ENCODE measurements at regions not wholly inside any gene's neighbourhood (a gene's known extent, or its start where the extent isn't known, plus 50 kb on each side); places are given as distances from the start of the nearest gene placed in this dataset.
A peak's percentile ranks its signal among the peaks of the same experiment; 100 is the strongest.

DNA sequence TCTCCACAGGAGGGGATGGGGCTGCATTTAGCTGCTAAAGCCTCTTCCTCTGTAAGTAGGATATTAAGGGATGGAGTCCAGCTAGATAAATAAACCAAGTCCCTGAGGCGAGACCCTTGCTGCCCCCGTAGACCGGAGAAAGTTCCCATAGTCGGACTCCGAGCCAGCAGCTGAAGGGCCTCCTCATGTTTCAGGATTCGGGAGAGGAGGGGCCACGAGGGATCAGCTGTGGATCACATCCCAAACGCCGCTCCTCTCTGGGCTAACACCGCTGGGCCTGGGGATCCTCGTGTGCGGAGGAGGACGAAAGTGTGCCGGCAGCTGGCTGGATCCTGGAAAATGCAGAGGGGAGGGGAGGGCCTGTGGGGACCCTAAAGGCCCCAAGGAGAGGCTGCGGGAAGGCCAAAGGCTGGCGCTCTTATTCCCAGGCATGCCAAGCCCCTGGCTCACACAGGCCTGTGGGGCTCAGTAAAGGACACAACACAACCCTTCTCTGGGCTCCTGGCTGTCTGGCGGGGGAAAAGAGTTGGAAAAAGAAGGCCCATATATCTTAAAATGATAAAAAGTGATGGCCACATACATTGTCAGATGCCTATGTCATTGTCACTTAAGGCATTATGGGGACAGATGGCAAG is 82.5 kb upstream of the TMEM72 start:
- DNase-seq = no peak

GRCh38 chr10:44829426-44829825 is 81.7 kb upstream of the TMEM72 start:
- no peak for DNase-seq

DNA sequence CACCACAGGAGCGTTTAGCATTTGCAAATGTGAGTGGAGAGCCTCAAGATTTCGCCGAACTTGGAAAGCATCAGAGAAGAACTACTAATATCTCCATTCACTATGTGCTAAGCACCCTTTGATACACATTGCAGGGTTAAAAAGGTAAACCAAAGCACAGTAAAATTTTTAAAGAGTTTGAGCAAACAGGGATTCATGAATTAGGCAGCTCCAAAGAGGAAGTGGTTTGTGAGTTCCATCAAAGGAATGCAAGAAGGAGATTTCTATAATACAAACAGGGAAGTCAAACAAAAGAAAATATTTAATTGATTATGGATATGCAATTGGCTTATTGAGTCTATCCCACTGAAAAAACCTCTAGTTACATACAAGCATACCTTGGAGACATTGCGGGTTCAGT is 81.1 kb upstream of the TMEM72 start:
- DNase-seq = no peak

- no peak for DNase-seq
Measured at GRCh38 chr10:44831581-44831980, 79.6 kb upstream of the TMEM72 start.

GRCh38 chr10:44832595-44833390 is 78.3 kb upstream of the TMEM72 start:
- no peak for DNase-seq

DNA sequence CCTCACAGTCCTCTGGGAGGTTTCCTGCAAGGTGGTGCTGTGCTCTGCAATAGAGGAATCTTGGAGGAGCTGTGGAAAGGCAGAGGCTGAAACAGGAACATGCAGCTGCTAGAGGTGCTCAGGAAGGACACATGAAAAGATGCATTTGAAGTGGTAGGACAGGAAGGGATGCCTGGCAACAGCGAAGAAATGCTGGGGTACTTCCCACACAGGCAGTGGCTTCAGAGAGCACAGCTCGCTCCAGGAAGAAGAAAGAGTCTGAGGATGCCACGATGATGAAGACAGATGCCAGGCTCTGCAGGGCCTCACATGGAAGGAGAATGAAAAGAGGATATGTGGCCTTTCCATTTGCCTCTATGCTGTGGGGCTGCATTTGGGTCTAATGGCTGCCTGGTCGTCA is 77.0 kb upstream of the TMEM72 start:
- no peak for DNase-seq

- DNase-seq = no peak
Measured at GRCh38 chr10:44835300-44835699, 75.8 kb upstream of the TMEM72 start.

GRCh38 chr10:44843484-44843883 is 67.7 kb upstream of the TMEM72 start:
- DNase-seq = no peak

DNA sequence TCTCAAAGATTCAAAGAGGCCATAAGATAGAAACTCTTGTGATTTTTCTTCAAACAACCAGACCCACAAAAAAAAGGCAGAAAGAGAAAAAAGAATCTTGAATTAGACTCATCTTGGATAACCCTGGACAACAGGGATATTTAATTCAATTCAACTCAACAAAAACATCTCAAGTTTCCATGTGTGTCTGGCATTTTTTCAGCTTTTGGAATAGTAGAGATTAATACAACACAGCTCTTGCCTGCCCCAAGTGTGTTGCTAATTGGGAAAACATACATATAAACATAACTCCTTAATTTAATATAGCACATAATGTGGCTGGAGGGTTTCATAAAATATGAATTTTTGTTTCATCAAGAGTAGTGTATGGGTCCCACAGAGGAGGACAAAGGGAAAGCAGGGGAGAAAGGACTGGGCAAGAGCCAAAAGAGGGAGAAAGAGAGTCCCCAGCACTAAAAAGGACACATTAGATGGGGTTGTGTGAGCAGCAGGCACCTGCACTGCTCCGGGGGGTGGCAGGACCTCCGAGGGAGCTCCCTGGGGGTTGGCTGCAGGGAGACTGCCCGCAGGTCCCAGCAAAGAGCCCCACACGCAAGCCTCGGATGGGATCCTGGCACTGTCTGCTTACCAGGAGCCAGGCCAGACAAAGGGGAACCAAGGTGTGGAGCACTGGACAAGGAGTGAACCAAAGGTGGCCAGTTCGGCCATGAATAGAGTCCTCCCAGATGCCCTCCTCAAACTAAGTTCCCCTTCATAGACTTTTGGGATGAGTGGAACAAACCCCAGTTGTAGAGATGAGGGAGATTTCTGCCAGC is 65.6 kb upstream of the TMEM72 start:
- no peak for DNase-seq

DNA sequence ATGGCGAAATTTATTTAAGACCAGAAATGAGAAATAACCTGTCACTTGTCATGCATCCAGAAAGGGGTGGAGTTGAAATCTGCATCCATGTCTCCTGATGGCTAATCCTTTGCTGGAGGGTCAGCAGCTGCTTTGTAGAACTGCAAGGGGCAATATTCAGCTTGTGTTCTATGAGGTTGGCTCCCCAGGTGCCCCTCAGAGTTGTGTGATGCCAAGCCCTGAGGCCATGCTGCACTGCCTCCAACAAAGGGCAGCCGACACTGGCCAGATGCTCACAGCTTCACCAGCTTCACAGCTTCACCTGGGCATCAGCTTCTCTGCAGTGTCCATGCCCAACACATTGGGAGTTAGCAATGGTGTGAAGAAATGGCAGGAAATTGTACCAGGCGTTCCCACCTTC is 64.0 kb upstream of the TMEM72 start:
- no peak for DNase-seq

DNA sequence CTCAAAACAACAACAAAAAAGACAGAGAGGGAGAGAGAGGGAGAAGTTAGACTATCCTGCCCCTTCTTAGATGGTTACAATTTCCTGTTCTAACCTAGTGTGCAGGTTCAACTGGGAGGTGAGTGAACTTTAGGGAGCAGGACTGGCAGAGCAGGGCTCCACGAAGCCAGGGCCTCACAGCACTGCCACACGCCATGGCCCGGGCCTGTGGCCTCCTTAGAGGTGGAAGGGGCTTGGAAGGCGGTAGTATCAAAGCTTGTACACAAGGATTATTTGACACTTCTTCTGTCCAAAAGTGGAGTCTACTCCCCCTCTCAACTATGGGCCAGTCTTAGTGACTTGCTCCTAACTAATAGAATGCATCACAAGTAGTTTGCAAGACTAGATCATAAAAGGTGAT is 62.9 kb upstream of the TMEM72 start:
- no peak for DNase-seq

DNA sequence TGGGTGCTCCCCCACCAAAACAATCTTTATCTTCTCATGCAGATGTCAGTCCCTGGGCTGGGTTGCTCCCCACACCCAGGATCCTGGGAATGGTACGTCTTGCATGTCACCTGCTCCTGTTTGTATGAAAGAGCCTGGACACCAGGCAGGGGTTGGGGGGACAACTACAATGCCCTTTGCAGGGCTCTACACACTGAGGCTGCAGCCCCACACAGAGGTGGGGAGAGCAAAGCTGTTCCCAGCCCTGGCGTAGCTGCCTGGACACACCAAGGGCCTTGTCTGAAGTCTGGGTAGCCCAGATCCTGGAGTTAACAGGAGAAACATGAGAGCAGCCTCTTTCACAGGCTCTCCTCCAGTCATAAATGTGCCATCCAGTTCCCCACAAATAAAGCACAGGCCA is 61.2 kb upstream of the TMEM72 start:
- DNase-seq = no peak

GRCh38 chr10:44850356-44850934 is 60.7 kb upstream of the TMEM72 start:
- DNase-seq = no peak

GRCh38 chr10:44851413-44851812 is 59.7 kb upstream of the TMEM72 start:
- no peak for DNase-seq

DNA sequence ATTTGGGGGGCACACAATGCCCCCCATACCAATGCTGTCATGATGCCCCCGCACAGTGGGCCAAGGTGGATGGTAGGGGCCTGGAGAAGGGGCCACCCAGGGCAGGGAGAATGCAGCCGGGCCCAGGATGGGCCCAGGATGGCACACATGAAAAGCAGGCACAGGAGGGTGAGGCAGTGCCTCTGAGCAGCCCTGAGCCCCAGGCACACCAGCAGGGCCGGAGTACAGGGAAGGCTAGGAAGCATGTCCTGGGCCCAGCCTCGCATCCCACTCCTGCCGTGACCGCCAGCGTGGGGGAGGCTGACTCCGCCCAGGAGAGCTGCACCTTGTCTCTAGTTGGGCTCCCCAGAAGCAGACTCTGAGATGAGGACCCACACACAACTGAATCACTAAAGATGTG is 59.3 kb upstream of the TMEM72 start:
- no peak for DNase-seq

GRCh38 chr10:44853148-44853734 is 57.9 kb upstream of the TMEM72 start:
- peak; percentile 48 for DNase-seq

GRCh38 chr10:44853796-44854195 is 57.3 kb upstream of the TMEM72 start:
- DNase-seq = no peak

DNA sequence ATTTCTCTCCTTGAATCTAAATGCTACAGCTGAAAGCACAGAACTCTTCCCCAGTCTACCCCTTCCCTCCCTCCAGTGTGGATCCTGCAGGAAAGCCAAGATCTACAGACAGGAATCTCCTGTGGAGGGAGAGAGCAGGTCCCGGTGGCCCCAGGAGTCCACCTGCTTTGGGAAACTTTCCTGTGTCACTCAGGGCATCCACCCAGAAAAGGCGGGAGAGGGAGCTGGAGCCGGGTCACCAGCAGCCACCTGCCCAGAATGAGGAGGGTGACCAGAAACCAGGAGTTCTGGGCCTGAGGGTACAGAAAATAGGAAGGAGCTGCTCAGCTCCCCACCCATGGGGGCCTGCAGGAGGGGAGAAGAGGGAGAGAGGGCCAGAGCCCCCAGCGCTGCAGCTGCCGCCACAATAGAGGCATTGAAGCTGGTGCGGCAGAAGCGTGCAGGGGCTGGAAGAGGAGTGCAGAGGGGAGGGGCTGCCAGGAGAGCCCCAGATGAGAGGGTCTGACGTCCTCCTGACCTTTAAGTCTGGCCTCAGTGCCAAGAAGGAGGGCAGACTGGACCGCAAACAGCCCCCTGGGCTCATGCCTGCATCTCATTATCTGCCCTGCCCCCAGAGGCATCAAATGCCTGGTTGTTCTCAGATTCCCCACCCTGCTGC is 56.3 kb upstream of the TMEM72 start:
- DNase-seq = no peak

GRCh38 chr10:44856696-44857095 is 54.4 kb upstream of the TMEM72 start:
- no peak for DNase-seq

DNA sequence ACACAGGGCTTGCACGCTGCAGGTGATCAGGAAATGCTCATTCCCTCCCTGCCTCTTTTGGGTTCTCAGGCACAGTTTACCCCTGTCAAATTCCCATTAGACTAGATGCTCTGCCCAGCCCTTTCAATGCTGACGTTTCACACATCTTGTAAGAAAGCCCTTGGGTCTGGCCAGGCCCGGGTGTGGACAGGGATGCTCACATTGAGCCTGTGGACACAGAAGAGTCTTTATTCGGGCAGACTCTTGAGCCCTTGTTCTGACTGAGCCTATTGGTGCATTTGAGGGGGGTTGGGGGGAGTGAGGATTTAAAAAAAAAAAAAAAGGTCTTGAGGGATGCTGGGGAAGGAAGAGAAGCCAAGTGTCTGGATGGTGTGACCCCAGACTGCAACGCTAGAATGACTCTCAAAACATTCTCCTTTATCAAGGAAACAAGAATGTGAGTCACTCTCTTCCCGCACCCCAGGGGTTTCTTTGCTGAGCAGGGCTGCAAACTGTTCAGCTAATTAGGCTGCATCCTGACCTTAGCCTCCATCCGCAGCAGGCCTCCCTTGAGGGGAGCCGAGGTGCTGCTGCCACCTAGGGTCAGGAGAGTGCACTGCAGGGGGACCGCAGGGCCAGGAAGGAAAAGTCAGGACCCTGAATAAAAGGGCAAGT is 53.6 kb upstream of the TMEM72 start:
- peak; percentile 51 for DNase-seq

DNA sequence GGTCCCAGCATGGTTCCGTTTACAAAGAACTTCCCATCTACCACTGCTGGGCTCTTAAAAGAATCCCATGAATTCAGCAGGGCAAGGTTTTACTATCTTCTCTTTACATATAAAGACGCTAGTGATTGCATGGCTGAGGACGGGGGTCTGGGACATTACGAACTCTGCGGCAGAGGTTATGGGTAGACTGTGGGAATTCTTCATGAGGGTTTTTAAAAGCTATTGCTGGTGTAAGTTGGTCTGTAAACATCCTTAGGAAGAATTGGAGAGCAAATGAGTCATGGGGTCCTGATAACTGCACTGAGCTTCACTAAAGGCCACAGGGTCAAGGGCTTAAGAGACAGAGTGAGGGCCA is 53.1 kb upstream of the TMEM72 start:
- DNase-seq = no peak

GRCh38 chr10:44858988-44859387 is 52.1 kb upstream of the TMEM72 start:
- DNase-seq = no peak
